HG02759 (cell line): ENCODE measurements at regions not wholly inside any gene's neighbourhood (a gene's known extent, or its start where the extent isn't known, plus 50 kb on each side); places are given as distances from the start of the nearest gene placed in this dataset.

Source experiments
- ATAC-seq: cut with Tn5 transposase; IDR thresholded peaks from one replicate; pipeline ENCODE4 v1.9.1; 2021; ENCODE audit warnings: mild to moderate bottlenecking, moderate library complexity; ENCODE audit not compliant: unreplicated experiment

- no peak for ATAC-seq
These were observed 255.5 kb upstream of the PITX2 start for GRCh38 chr4:110878413-110878812.

GRCh38 chr4:110878956-110879355 lies 256.1 kb upstream of the PITX2 start:
- no peak for ATAC-seq

GRCh38 chr4:110886270-110886669 lies 263.4 kb upstream of the PITX2 start:
- ATAC-seq, result no peak

- ATAC-seq, result no peak
These were observed 264.0 kb upstream of the PITX2 start for GRCh38 chr4:110886856-110887255.

- ATAC-seq, result no peak
These were observed 274.9 kb upstream of the PITX2 start for GRCh38 chr4:110897784-110898183.

- peak; percentile 65 for ATAC-seq
These were observed 275.4 kb upstream of the PITX2 start for GRCh38 chr4:110898290-110898689.

- ATAC-seq, result no peak
These were observed 277.4 kb upstream of the PITX2 start for GRCh38 chr4:110900213-110900769.

- no peak for ATAC-seq
These were observed 279.6 kb upstream of the PITX2 start for GRCh38 chr4:110902500-110902899.

GRCh38 chr4:110904435-110905065 lies 281.7 kb upstream of the PITX2 start:
- no peak for ATAC-seq

GRCh38 chr4:110905367-110905766 lies 282.5 kb upstream of the PITX2 start:
- no peak for ATAC-seq

- no peak for ATAC-seq
These were observed 285.0 kb upstream of the PITX2 start for GRCh38 chr4:110907801-110908313.

- no peak for ATAC-seq
These were observed 291.9 kb upstream of the PITX2 start for GRCh38 chr4:110914791-110915190.

- no peak for ATAC-seq
These were observed 292.4 kb upstream of the PITX2 start for GRCh38 chr4:110915301-110915700.

GRCh38 chr4:110916505-110916904 lies 293.6 kb upstream of the PITX2 start:
- no peak for ATAC-seq

- ATAC-seq, result no peak
These were observed 295.0 kb upstream of the PITX2 start for GRCh38 chr4:110917835-110918234.

GRCh38 chr4:110920990-110921389 lies 298.1 kb upstream of the PITX2 start:
- ATAC-seq, result no peak

GRCh38 chr4:110924761-110925160 lies 301.9 kb upstream of the PITX2 start:
- no peak for ATAC-seq

GRCh38 chr4:110926841-110927400 lies 304.0 kb upstream of the PITX2 start:
- no peak for ATAC-seq

GRCh38 chr4:110933341-110933740 lies 310.5 kb upstream of the PITX2 start:
- no peak for ATAC-seq

GRCh38 chr4:110944501-110944900 lies 321.6 kb upstream of the PITX2 start:
- ATAC-seq, result no peak

GRCh38 chr4:110945600-110945999 lies 322.7 kb upstream of the PITX2 start:
- no peak for ATAC-seq

GRCh38 chr4:110949542-110949941 lies 326.7 kb upstream of the PITX2 start:
- no peak for ATAC-seq
